ENCODE measurements at regions not wholly inside any gene's neighbourhood (a gene's known extent, or its start where the extent isn't known, plus 50 kb on each side); places are given as distances from the start of the nearest gene placed in this dataset.

DNA sequence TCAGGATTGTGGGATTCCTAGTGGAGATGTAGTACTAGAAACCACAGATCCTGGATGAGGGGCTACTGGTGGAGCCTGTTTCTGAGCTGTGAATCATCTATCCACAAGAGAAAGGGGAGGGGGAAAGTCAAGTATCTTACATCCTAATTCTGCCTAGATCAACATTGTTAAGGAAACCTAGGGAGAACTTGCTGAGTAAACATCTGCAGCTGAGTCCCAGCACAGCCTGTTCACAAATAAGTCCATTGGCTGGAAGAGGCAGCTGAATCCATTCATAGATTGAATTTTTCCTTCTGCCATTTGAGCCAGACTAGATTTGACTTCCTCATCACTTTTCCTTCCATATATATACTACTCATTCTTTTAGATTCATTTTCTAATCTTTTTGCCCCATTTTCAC lies 460.5 kb downstream of the TUSC7 start:
- ATAC-seq: no peak
- no peak for TF ChIP-seq CTCF (IDR thresholded peaks at IDR 0.05)

DNA sequence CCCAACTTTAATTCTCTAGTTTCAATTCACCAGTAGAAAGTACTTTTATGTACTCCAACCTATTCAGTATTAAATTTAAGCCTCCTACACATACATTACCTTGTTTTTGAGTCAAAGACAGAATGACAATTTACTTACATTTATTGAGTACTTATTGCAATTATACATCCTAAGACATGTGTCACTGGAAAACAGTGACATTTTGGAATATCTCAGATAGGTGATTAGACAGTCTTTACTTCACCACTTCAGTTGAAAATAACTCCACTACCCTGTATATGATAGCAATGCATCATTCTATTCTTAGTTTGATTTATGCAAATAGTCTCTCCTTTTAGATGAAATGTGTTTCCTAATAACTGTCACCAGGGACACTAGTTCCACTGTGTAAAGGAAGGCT lies 461.5 kb downstream of the TUSC7 start:
- TF ChIP-seq CTCF (IDR thresholded peaks at IDR 0.05): no peak
- DNase-seq: no peak
- Histone ChIP-seq H3K4me1 (ENCODE audit: low read depth) (no peaks in the 10 kb centered on the region), H3K36me3 (ENCODE audit: low read depth) (no peaks in the 10 kb centered on the region), H3K9me3 (no peaks in the 10 kb centered on the region), H3K4me3 (no peak overlapping the region)
- ATAC-seq: no peak
- intact Hi-C loops (cut with DNase I, micrococcal nuclease): no loop called here

More for the DNA sequence above, 460.5 kb downstream of the TUSC7 start:
- Histone ChIP-seq H3K4me3 (no peak overlapping the region), H3K9me3 (no peaks in the 10 kb centered on the region), H3K4me1 (ENCODE audit: low read depth) (no peaks in the 10 kb centered on the region), H3K36me3 (ENCODE audit: low read depth) (no peaks in the 10 kb centered on the region)
- intact Hi-C loops (cut with DNase I, micrococcal nuclease): no loop called here
- no peak for DNase-seq

GRCh38 chr3:117172426-117172825 lies 462.8 kb downstream of the TUSC7 start:
- intact Hi-C loops (cut with DNase I, micrococcal nuclease): no loop called here
- DNase-seq (no peak), ATAC-seq (no peak)
- Histone ChIP-seq H3K9me3 (no peaks in the 10 kb centered on the region), H3K4me3 (no peak overlapping the region), H3K36me3 (ENCODE audit: low read depth) (no peaks in the 10 kb centered on the region), H3K4me1 (ENCODE audit: low read depth) (no peaks in the 10 kb centered on the region)
- no peak for TF ChIP-seq CTCF (IDR thresholded peaks at IDR 0.05)

DNA sequence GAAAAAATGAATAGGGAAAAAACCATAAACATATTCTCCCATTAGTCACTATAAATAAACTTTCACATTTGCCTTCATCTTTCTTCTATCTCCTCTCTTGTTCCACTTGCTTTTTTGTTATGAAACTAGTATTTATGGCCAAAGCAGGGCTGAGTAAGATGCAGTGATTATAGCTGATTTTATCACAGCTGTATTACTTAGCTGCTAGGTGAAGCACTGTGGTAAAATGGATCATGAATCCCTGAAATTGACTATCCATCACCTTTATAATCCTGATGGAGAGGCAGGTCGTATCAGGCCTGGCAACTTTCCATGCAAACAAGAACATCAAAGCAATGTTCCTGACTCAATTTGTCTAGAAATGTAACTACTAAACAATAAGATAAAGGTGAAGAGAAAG lies 471.6 kb downstream of the TUSC7 start:
- Histone ChIP-seq H3K36me3 (ENCODE audit: low read depth) (no peaks in the 10 kb centered on the region), H3K9me3 (no peaks in the 10 kb centered on the region), H3K4me1 (ENCODE audit: low read depth) (no peaks in the 10 kb centered on the region), H3K4me3 (no peak overlapping the region)
- TF ChIP-seq CTCF (IDR thresholded peaks at IDR 0.05): no peak
- DNase-seq: no peak
- intact Hi-C loops (cut with DNase I, micrococcal nuclease): no loop called here
- ATAC-seq: no peak

GRCh38 chr3:117184574-117184973 lies 475.0 kb downstream of the TUSC7 start:
- H3K9me3 ChIP-seq: no peaks in the 10 kb centered on the region
- DNase-seq: no peak
- intact Hi-C loops (cut with DNase I, micrococcal nuclease): no loop called here
- no peak for ATAC-seq
- no peaks in the 10 kb centered on the region for H3K4me1 ChIP-seq (ENCODE audit: low read depth)
- no peak for TF ChIP-seq CTCF (IDR thresholded peaks at IDR 0.05)
- H3K36me3 ChIP-seq (ENCODE audit: low read depth): no peaks in the 10 kb centered on the region
- H3K4me3 ChIP-seq: no peak overlapping the region

DNA sequence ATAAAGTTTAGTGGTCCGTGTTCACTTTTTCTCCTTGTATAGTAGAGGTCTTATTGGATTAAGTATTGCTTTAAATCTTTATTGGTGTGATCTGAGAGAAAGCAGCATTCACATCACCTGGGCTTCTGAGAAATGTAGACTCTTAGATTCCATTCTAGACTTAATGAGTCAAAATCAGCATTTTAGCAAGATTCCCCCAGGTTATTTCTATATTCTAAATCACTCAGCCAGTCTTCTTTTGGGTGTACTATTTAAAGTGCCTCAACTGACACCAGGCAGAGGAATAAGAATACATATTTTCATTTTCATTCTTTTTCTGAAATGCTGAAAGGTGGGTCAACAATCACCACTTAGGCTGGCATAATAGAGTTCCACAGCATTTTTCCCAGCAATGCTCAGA lies 481.7 kb downstream of the TUSC7 start:
- Histone ChIP-seq H3K4me3 (no peak overlapping the region), H3K9me3 (no peaks in the 10 kb centered on the region), H3K4me1 (ENCODE audit: low read depth) (no peaks in the 10 kb centered on the region), H3K36me3 (ENCODE audit: low read depth) (no peaks in the 10 kb centered on the region)
- intact Hi-C loops (cut with DNase I, micrococcal nuclease): no loop called here
- no peak for ATAC-seq
- TF ChIP-seq CTCF (IDR thresholded peaks at IDR 0.05): no peak
- DNase-seq: no peak
